ENCODE measurements at regions not wholly inside any gene's neighbourhood (a gene's known extent, or its start where the extent isn't known, plus 50 kb on each side); places are given as distances from the start of the nearest gene placed in this dataset.

DNA sequence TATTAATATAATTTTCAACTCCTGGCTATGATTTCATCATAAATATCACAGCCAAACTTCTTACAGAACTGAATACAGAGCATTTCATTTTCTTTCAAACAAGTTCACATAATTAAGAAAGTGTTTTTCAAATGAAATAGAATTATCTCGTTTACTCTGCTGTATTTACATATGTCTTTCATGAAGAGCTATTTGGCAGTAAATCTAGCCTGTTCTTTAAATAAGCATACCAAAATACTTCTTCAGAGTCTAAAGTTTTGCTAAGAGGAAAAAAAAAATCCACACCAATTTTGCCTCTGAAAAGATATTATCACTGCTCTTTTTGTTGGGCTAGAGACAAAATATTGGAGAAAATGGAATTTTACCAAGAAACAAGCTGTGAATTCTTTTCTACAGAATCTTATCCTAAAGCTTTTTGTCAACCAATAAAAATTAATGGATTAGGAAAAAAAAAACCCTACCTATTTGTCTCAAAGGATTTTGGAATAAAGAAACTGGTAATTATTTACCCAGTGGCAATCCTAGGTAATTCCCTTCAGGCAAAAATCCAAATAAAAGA, 287.9 kb upstream of the NR3C2 start (continued):
- TF ChIP-seq PBX3 (CRISPR knock-in tag; IDR thresholded peaks at IDR 0.05): no peak

DNA sequence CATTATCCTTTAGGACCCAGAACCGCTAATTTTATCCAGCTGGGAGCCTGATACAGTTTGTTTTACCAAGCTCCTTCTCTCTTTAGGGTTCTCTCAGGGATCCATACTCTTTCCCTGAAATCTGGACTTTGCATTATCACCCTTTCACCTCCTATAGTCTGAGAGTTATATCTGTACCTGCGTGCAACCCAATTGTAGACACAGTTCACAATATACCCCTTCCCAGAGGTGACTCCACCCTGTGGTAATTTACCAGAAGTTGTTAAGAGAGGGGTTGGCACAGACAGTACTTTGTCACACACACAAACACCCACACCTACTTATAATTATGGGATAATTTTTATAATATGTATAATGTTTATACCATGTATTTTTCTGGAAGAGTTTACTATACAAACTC, 275.8 kb upstream of the NR3C2 start:
- CTCF ChIA-PET: no interaction called here
- Histone ChIP-seq H3K9me3 (ENCODE audit: control insufficient read depth, insufficient read depth, low read depth, low read length) (no peaks in the 10 kb centered on the region), H3K27ac (ENCODE audit: extremely low read depth, low read depth, low read length) (no peak overlapping the region), H3K4me1 (ENCODE audit: control insufficient read depth, insufficient read depth, low read length) (no peaks in the 10 kb centered on the region), H3K36me3 (ENCODE audit: control insufficient read depth in 2 of 2, insufficient read depth in 1 of 2, low read length in 2 of 2) (no peaks in the 10 kb centered on the region), H3K4me3 (ENCODE audit: low read depth, low read length) (no peak overlapping the region)
- TF ChIP-seq, protein P1, sequence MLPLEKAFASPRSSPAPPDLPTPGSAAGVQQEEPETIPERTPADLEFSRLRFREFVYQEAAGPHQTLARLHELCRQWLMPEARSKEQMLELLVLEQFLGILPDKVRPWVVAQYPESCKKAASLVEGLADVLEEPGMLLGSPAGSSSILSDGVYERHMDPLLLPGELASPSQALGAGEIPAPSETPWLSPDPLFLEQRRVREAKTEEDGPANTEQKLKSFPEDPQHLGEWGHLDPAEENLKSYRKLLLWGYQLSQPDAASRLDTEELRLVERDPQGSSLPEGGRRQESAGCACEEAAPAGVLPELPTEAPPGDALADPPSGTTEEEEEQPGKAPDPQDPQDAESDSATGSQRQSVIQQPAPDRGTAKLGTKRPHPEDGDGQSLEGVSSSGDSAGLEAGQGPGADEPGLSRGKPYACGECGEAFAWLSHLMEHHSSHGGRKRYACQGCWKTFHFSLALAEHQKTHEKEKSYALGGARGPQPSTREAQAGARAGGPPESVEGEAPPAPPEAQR (tag by site-specific recombination; IDR thresholded peaks at IDR 0.05): no peak
- TF ChIP-seq ZNF610 (tag by site-specific recombination; IDR thresholded peaks at IDR 0.05; ENCODE audit: borderline replicate concordance) (no peak), PBX3 (CRISPR knock-in tag; IDR thresholded peaks at IDR 0.05) (no peak), ZNF488 (tag by site-specific recombination; IDR thresholded peaks at IDR 0.05) (no peak), ZSCAN16 (tag by site-specific recombination; IDR thresholded peaks at IDR 0.05) (no peak), ZNF701 (tag by site-specific recombination; IDR thresholded peaks at IDR 0.05) (no peak), ZNF223 (tag by site-specific recombination; IDR thresholded peaks at IDR 0.05) (no peak), ZNF280D (tag by site-specific recombination; IDR thresholded peaks at IDR 0.05) (no peak), ZBTB44 (tag by site-specific recombination; IDR thresholded peaks at IDR 0.05) (no peak), ZNF341 (tag by site-specific recombination; IDR thresholded peaks at IDR 0.05; ENCODE audit: low read depth) (no peak), RBAK (tag by site-specific recombination; IDR thresholded peaks at IDR 0.05) (no peak), ZNF157 (tag by site-specific recombination; IDR thresholded peaks at IDR 0.05) (no peak), ZEB2 (tag by site-specific recombination; IDR thresholded peaks at IDR 0.05) (no peak), YY1 (tag by site-specific recombination; IDR thresholded peaks at IDR 0.05) (no peak), ZFP69B (tag by site-specific recombination; IDR thresholded peaks at IDR 0.05) (no peak)
- POLR2A ChIA-PET: no interaction called here
